H9 (cell line): ENCODE measurements at regions not wholly inside any gene's neighbourhood (a gene's known extent, or its start where the extent isn't known, plus 50 kb on each side); places are given as distances from the start of the nearest gene placed in this dataset.

Experiments used
- DNase-seq: peaks from one replicate; pipeline ENCODE4 v3.0.0-alpha.2; 2017
- H2AFZ ChIP-seq: one replicate; pipeline ENCODE4 v1.6.1; 2013; ENCODE audit warnings: mild to moderate bottlenecking, low read length, control low read depth, moderate library complexity
- H2AK5ac ChIP-seq: 2 replicates; pipeline ENCODE4 v1.6.1; 2013; ENCODE audit warnings: low read length, control low read depth, mixed read lengths; ENCODE audit not compliant: insufficient read length
- H2BK120ac ChIP-seq: one replicate; pipeline ENCODE4 v1.6.1; 2013; ENCODE audit warnings: low read depth, mild to moderate bottlenecking, low read length, control low read depth, inconsistent platforms; ENCODE audit not compliant: poor library complexity, severe bottlenecking
- H2BK12ac ChIP-seq: 2 replicates; pipeline ENCODE4 v1.6.1; 2013; ENCODE audit warnings: low read length, control low read depth, mixed read lengths, low read depth; ENCODE audit not compliant: insufficient read length
- H2BK15ac ChIP-seq: 2 replicates; pipeline ENCODE4 v1.6.1; 2013; ENCODE audit warnings: low read depth, low read length, control low read depth
- H2BK20ac ChIP-seq: one replicate; pipeline ENCODE4 v1.6.1; 2013; ENCODE audit warnings: low read depth, mild to moderate bottlenecking, low read length, control low read depth, inconsistent platforms; ENCODE audit not compliant: poor library complexity, severe bottlenecking
- H2BK5ac ChIP-seq: 2 replicates; pipeline ENCODE4 v1.6.1; 2013; ENCODE audit warnings: low read length, control low read depth, mixed read lengths; ENCODE audit not compliant: insufficient read length
- H3K14ac ChIP-seq: 2 replicates; pipeline ENCODE4 v1.6.1; 2013; ENCODE audit warnings: low read length, control low read depth; ENCODE audit not compliant: insufficient read depth
- H3K18ac ChIP-seq: 2 replicates; pipeline ENCODE4 v1.6.1; 2013; ENCODE audit warnings: low read depth, mild to moderate bottlenecking, mixed read lengths, low read length, control low read depth; ENCODE audit not compliant: insufficient read length
- H3K23ac ChIP-seq: 2 replicates; pipeline ENCODE4 v1.6.1; 2013; ENCODE audit warnings: low read length, control low read depth, mixed read lengths, low read depth; ENCODE audit not compliant: insufficient read length
- H3K23me2 ChIP-seq: 2 replicates; pipeline ENCODE4 v1.6.1; 2013; ENCODE audit warnings: low read depth, mild to moderate bottlenecking, mixed read lengths, low read length, control low read depth; ENCODE audit not compliant: insufficient read length, poor library complexity, severe bottlenecking
- H3K27ac ChIP-seq: 2 replicates; pipeline ENCODE4 v1.5.1; 2013; ENCODE audit warnings: low read length, control low read depth, mixed read lengths, low read depth; ENCODE audit not compliant: insufficient read length
- H3K27me3 ChIP-seq: 2 replicates; pipeline ENCODE4 v1.6.1; 2013; ENCODE audit warnings: low read length, control low read depth, inconsistent platforms; ENCODE audit not compliant: insufficient read depth
- H3K4ac ChIP-seq: 2 replicates; pipeline ENCODE4 v1.6.1; 2013; ENCODE audit warnings: low read depth, mild to moderate bottlenecking, control low read depth, inconsistent platforms, low read length, moderate library complexity
- H3K4me1 ChIP-seq: 2 replicates; pipeline ENCODE4 v1.6.1; 2013; ENCODE audit warnings: low read length, control low read depth, inconsistent platforms; ENCODE audit not compliant: insufficient read depth
- H3K4me2 ChIP-seq: 2 replicates; pipeline ENCODE4 v1.6.1; 2013; ENCODE audit warnings: low read length, control low read depth, mixed read lengths; ENCODE audit not compliant: insufficient read length, insufficient read depth
- H3K56ac ChIP-seq: 2 replicates; pipeline ENCODE4 v1.6.1; 2013; ENCODE audit warnings: low read depth, mild to moderate bottlenecking, mixed read lengths, low read length, control low read depth; ENCODE audit not compliant: insufficient read length
- H3K79me1 ChIP-seq: 2 replicates; pipeline ENCODE4 v1.6.1; 2013; ENCODE audit warnings: low read depth, mild to moderate bottlenecking, moderate library complexity, low read length, control low read depth, inconsistent platforms; ENCODE audit not compliant: insufficient read depth, poor library complexity, severe bottlenecking
- H3K79me2 ChIP-seq: 2 replicates; pipeline ENCODE4 v1.6.1; 2013; ENCODE audit warnings: low read length, control low read depth, inconsistent platforms; ENCODE audit not compliant: insufficient read depth
- H3K9ac ChIP-seq: 2 replicates; pipeline ENCODE4 v1.6.1; 2013; ENCODE audit warnings: low read length, control low read depth, mixed read lengths; ENCODE audit not compliant: insufficient read length; ENCODE audit errors: extremely low read depth
- H3K9me3 ChIP-seq: one replicate; pipeline ENCODE4 v1.6.1; 2013; ENCODE audit warnings: low read depth, low read length, inconsistent platforms; ENCODE audit not compliant: control insufficient read depth
- H3T11ph ChIP-seq: one replicate; pipeline ENCODE4 v1.6.1; 2013; ENCODE audit warnings: mild to moderate bottlenecking, low read length, control low read depth, inconsistent platforms
- H4K20me1 ChIP-seq: one replicate; pipeline ENCODE4 v1.6.1; 2013; ENCODE audit not compliant: control insufficient read depth, insufficient read length, insufficient read depth
- H4K5ac ChIP-seq: 2 replicates; pipeline ENCODE4 v1.6.1; 2013; ENCODE audit warnings: low read depth, mild to moderate bottlenecking, mixed read lengths, low read length, control low read depth; ENCODE audit not compliant: insufficient read length
- H4K8ac ChIP-seq: replicated peaks from 2 replicates; pipeline ENCODE4 v1.6.1; 2013; ENCODE audit warnings: low read length, control low read depth, mixed read lengths, low read depth; ENCODE audit not compliant: insufficient read length
- H4K91ac ChIP-seq: 2 replicates; pipeline ENCODE4 v1.6.1; 2013; ENCODE audit warnings: low read depth, mild to moderate bottlenecking, moderate library complexity, mixed read lengths, low read length, control low read depth; ENCODE audit not compliant: insufficient read length
- H3K27ac Mint-ChIP-seq, 3 experiments: 2 replicates in 2 of 3; 3 replicates in 1 of 3; pipeline ENCODE4 v1.8.0; 2020 to 2021; ENCODE audit warnings: mixed read lengths in 3 of 3, mild to moderate bottlenecking in 1 of 3, moderate library complexity in 1 of 3
- H3K27me3 Mint-ChIP-seq: 2 replicates; pipeline ENCODE4 v1.8.0; 2021; ENCODE audit warnings: low read depth, mild to moderate bottlenecking, moderate library complexity, mixed read lengths
- H3K36me3 Mint-ChIP-seq, 3 experiments: 2 replicates in 2 of 3; 3 replicates in 1 of 3; pipeline ENCODE4 v1.8.0; 2020 to 2021; ENCODE audit warnings: low read depth in 3 of 3, mixed read lengths in 3 of 3; ENCODE audit not compliant: insufficient read depth in 1 of 3
- H3K4me1 Mint-ChIP-seq, 2 experiments: 2 replicates each; pipeline ENCODE4 v1.8.0; 2020; ENCODE audit warnings: mixed read lengths in 2 of 2
- H3K4me3 Mint-ChIP-seq, 2 experiments: 2 replicates in 1 of 2; 3 replicates in 1 of 2; pipeline ENCODE4 v1.8.0; 2020 to 2021; ENCODE audit warnings: mild to moderate bottlenecking in 2 of 2, mixed read lengths in 2 of 2, moderate library complexity in 1 of 2
- H3K9me3 Mint-ChIP-seq, 2 experiments: 2 replicates in 1 of 2; 3 replicates in 1 of 2; pipeline ENCODE4 v1.8.0; 2020; ENCODE audit warnings: mild to moderate bottlenecking in 2 of 2, mixed read lengths in 2 of 2, moderate library complexity in 1 of 2
- CTCF ChIP-seq: fragments of 200-600 bp; sonication (generic); conservative IDR thresholded peaks from 3 replicates; pipeline ENCODE4 v1.8.0; 2021; ENCODE audit warnings: antibody characterized with exemption, mild to moderate bottlenecking

GRCh38 chr1:73092383-73092782, 810.0 kb upstream of the NEGR1 start:
- no peak overlapping the region for H3K56ac ChIP-seq
- H2BK5ac ChIP-seq: no peak overlapping the region
- H4K20me1 ChIP-seq: no peaks in the 10 kb centered on the region
- Mint-ChIP-seq H3K36me3 (peaks cover 0 to 7% (median 0%) of the 10 kb centered on the region in 3 experiments; a peak in 2 of 7 replicates), H3K9me3 (peaks cover 0 to 8% of the 10 kb centered on the region in 2 experiments; a peak in 4 of 5 replicates), H3K27ac (no peak overlapping the region), H3K4me1 (peaks cover 10 to 11% of the 10 kb centered on the region in 2 experiments), H3K4me3 (no peak overlapping the region), H3K27me3 (no peaks in the 10 kb centered on the region; the same call in 1 of the 2 replicates)
- no peak overlapping the region for H2BK15ac ChIP-seq
- no peak overlapping the region for H3K18ac ChIP-seq
- no peak overlapping the region for H3K4ac ChIP-seq
- H3K23ac ChIP-seq: no peak overlapping the region
- H2BK120ac ChIP-seq: no peak overlapping the region
- H3K9ac ChIP-seq: no peak overlapping the region
- H3K23me2 ChIP-seq: no peaks in the 10 kb centered on the region
- H2AFZ ChIP-seq: no peak overlapping the region
- no peak overlapping the region for H4K91ac ChIP-seq
- DNase-seq: no peak
- no peak overlapping the region for H3K27ac ChIP-seq
- no peak overlapping the region for H4K8ac ChIP-seq
- no peak overlapping the region for H2BK12ac ChIP-seq
- H3K27me3 ChIP-seq: no peaks in the 10 kb centered on the region
- H3K79me1 ChIP-seq: no peaks in the 10 kb centered on the region
- H3K4me1 ChIP-seq: no peaks in the 10 kb centered on the region
- TF ChIP-seq CTCF: no peak
- H3K9me3 ChIP-seq: no peaks in the 10 kb centered on the region
- H4K5ac ChIP-seq: no peak overlapping the region
- no peak overlapping the region for H3K14ac ChIP-seq
- H2AK5ac ChIP-seq: no peak overlapping the region
- H3K79me2 ChIP-seq: no peaks in the 10 kb centered on the region
- no peak overlapping the region for H2BK20ac ChIP-seq
- H3T11ph ChIP-seq: no peak overlapping the region
- no peak overlapping the region for H3K4me2 ChIP-seq
